ENCODE measurements at regions not wholly inside any gene's neighbourhood (a gene's known extent, or its start where the extent isn't known, plus 50 kb on each side); places are given as distances from the start of the nearest gene placed in this dataset.

DNA sequence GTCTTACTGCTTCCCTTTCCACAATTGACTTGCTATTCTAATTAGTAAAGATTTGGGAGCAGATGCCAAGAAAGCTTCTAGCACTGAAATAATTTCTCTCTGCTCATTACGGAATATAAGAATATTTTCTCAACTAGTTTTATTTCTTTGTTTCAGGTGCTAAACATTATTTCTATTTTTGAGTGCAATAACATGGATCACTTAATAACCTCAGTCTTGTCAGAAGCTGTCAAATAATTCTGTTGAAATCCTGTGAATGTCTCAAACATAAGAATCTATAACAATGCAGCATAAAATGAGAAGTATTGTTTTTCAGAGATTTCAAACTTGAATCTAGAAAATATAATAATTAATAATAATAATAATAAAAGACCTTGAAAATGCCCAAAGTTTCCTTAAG is 1221.0 kb downstream of the DSC3 start:
- no peak overlapping the region for H3K4me3 ChIP-seq (ENCODE audit: low read depth, low read length)
- no peak for DNase-seq (ENCODE audit: low read depth)
- TF ChIP-seq, protein P1, sequence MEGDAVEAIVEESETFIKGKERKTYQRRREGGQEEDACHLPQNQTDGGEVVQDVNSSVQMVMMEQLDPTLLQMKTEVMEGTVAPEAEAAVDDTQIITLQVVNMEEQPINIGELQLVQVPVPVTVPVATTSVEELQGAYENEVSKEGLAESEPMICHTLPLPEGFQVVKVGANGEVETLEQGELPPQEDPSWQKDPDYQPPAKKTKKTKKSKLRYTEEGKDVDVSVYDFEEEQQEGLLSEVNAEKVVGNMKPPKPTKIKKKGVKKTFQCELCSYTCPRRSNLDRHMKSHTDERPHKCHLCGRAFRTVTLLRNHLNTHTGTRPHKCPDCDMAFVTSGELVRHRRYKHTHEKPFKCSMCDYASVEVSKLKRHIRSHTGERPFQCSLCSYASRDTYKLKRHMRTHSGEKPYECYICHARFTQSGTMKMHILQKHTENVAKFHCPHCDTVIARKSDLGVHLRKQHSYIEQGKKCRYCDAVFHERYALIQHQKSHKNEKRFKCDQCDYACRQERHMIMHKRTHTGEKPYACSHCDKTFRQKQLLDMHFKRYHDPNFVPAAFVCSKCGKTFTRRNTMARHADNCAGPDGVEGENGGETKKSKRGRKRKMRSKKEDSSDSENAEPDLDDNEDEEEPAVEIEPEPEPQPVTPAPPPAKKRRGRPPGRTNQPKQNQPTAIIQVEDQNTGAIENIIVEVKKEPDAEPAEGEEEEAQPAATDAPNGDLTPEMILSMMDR (conservative IDR thresholded peaks at IDR 0.05; ENCODE audit: low read depth, low read length): no peak

DNA sequence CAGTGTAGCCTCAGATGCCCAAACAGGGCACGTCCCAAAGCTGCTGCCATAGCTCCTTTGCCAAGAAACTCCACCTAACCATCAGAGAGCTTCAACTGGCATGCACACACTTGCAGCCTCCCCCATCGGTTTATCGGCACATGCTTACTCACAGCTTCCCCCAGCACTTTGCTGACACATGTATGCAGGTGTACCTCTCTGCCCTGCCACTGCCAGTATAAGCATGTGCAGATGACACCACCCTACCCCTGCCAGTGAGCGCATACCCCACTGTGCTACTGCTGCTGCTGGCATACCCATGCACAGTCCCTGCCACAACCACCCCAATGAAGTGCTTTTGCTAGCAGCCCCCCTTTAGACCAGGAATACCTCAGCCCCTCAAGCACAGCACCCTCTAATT is 1231.0 kb downstream of the DSC3 start:
- no peak overlapping the region for H3K4me3 ChIP-seq (ENCODE audit: low read depth, low read length)
- TF ChIP-seq, protein P1 (conservative IDR thresholded peaks at IDR 0.05; ENCODE audit: low read depth, low read length): no peak
- DNase-seq (ENCODE audit: low read depth): no peak

DNA sequence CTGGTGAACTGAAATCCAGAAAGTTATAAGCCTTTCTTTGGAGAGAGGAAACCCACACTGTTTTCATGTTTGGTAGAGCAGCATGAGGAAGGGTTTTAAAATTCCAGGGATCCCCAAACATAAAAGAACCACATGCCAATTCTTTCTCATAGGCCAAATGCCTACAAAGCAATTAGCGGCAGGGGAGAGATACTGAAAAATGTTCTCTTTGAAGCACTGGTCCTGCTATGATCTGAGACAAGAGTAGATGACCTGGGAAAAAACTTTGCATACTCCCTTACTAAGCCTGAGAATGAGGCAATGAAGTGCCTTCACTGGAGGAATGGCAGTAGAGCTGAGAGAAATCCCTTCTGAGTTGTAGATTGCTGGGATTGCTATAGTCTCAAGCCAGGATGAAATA is 1261.7 kb downstream of the DSC3 start:
- H3K4me3 ChIP-seq (ENCODE audit: low read depth, low read length): no peak overlapping the region
- TF ChIP-seq, protein P1 (conservative IDR thresholded peaks at IDR 0.05; ENCODE audit: low read depth, low read length): no peak
- no peak for DNase-seq (ENCODE audit: low read depth)

- DNase-seq (ENCODE audit: low read depth): no peak
- TF ChIP-seq, protein P1 (conservative IDR thresholded peaks at IDR 0.05; ENCODE audit: low read depth, low read length): no peak
- no peak overlapping the region for H3K4me3 ChIP-seq (ENCODE audit: low read depth, low read length)
Observed at GRCh38 chr18:29779096-29779495, 1263.4 kb downstream of the DSC3 start.

GRCh38 chr18:29753379-29753778 is 1289.2 kb downstream of the DSC3 start:
- TF ChIP-seq, protein P1 (conservative IDR thresholded peaks at IDR 0.05; ENCODE audit: low read depth, low read length): no peak
- H3K4me3 ChIP-seq (ENCODE audit: low read depth, low read length): no peak overlapping the region
- no peak for DNase-seq (ENCODE audit: low read depth)

- TF ChIP-seq, protein P1 (conservative IDR thresholded peaks at IDR 0.05; ENCODE audit: low read depth, low read length): no peak
- no peak for DNase-seq (ENCODE audit: low read depth)
- no peak overlapping the region for H3K4me3 ChIP-seq (ENCODE audit: low read depth, low read length)
Observed at GRCh38 chr18:29749704-29750103, 1292.8 kb downstream of the DSC3 start.

- TF ChIP-seq, protein P1 (conservative IDR thresholded peaks at IDR 0.05; ENCODE audit: low read depth, low read length): no peak
- DNase-seq (ENCODE audit: low read depth): no peak
- no peak overlapping the region for H3K4me3 ChIP-seq (ENCODE audit: low read depth, low read length)
Observed at GRCh38 chr18:29741461-29741860, 1301.1 kb downstream of the DSC3 start.
